ENCODE measurements at regions not wholly inside any gene's neighbourhood (a gene's known extent, or its start where the extent isn't known, plus 50 kb on each side); places are given as distances from the start of the nearest gene placed in this dataset.

DNA sequence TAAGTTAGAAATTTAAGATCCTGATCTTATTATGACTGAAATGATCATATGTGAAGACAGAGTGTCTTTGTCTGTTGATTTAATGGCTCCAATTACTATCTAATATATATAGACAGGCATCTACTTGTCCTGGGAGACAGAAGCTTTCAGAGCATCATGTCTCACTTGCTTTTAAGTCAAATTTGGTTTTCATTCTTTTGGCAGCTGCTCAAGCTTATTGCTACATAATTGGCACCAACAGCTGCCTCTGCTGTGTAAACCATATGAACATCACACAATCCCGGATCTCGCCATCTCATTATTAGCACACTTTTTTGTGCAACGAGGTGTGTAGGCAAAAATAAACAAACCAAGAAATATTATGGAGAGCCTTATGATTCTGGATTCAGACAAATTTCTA, 1717.9 kb downstream of the EFNA5 start:
- TF ChIP-seq GATA3 (IDR thresholded peaks at IDR 0.05; ENCODE audit: low read depth, low read length), result no peak
- TF ChIP-seq GATA2 (IDR thresholded peaks at IDR 0.05; ENCODE audit: low read depth, low read length), result no peak

DNA sequence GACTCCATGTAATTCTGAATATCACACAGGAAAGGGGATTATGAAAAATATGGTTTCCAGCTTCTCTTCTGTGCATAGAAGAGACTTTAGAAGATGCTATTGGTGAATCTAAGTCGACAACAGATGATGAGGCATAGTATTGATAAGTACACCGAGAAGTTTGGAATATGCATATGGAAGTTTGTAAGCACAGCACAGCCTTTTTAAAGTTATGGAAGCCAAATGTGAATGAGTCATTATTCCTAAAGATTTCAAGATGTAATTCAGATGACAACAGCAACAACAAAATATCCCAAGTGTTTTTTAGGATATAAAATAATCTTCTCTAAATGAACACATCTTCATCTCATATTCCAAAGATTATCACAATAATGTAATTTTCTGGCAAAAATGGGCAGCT, 1723.3 kb downstream of the EFNA5 start:
- no peak for TF ChIP-seq GATA3 (IDR thresholded peaks at IDR 0.05; ENCODE audit: low read depth, low read length)
- no peak for TF ChIP-seq GATA2 (IDR thresholded peaks at IDR 0.05; ENCODE audit: low read depth, low read length)

DNA sequence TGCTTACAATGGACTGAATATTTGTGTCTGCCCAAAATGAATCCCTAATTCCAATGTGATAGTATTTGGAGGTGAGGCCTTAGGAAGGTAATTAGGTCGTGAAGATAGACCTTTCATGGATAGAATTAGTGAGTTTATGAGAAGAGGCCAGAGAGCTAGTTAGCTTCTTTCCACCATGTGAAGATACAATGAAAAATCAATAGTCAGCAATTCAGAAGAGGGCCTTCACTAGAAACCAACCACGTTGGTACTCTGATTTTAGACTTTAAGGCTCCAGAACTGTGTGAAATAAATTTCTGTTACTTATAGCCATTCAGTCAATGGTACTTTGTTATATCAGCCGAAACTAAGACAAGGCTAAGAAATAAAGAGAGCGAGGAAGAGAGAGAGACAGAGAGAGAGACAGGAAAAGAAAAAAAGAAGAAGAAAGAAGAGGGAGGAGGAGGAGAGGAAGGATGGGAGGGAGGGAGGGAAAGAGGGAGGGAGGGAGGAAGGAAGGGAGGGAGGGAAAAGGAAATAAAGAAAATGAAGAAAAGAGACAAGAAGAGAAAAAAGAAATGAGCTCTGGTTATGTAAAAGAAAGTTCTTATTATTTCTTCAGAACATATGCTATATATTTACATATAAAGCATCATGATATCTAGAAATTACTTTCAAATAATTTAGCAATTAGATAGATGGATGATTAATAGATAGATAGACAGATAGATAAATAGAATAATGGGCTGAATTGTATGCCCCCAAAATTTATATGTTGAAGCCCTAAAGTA, 1725.3 kb downstream of the EFNA5 start:
- TF ChIP-seq GATA3 (IDR thresholded peaks at IDR 0.05; ENCODE audit: low read depth, low read length) (no peak), GATA2 (IDR thresholded peaks at IDR 0.05; ENCODE audit: low read depth, low read length) (no peak)

DNA sequence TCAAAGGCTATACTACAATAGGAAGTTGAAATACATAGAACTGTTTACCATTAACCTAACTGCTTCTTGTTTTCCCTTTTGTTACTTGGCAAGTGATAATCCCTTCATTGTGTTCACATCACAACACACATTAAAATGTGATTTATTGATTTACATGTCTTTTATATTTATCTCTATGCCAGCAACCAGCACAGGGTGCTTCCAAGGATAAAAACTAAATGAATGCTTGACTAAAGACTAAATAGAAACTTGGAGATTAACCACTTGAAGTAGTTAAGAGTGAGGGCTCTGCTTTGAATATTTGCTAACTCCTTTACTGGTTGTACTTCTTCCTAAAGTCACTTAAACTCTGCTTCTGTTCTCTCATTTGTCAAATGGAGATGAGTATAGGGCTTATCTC, 1730.6 kb downstream of the EFNA5 start:
- TF ChIP-seq GATA3 (IDR thresholded peaks at IDR 0.05; ENCODE audit: low read depth, low read length), result no peak
- no peak for TF ChIP-seq GATA2 (IDR thresholded peaks at IDR 0.05; ENCODE audit: low read depth, low read length)

DNA sequence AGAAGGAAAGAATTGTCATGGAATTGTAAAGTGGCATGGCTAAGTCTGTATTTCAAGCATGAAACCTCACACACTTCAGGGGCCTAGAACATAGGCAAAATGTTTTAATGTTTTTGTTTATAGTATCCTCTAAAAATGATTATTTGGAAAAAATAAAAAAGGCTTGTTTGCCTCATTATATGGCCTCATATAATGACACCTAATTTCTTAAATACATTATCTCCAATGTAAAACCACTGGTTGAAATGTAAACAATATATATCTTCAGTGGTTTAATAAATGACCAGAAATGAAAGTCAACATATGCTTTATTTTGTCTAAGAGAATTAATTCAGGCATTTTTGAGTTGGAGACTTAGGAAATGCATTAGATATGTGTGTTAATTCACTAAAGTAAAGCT, 1736.6 kb downstream of the EFNA5 start:
- TF ChIP-seq GATA2 (IDR thresholded peaks at IDR 0.05; ENCODE audit: low read depth, low read length) (no peak), GATA3 (IDR thresholded peaks at IDR 0.05; ENCODE audit: low read depth, low read length) (no peak)

DNA sequence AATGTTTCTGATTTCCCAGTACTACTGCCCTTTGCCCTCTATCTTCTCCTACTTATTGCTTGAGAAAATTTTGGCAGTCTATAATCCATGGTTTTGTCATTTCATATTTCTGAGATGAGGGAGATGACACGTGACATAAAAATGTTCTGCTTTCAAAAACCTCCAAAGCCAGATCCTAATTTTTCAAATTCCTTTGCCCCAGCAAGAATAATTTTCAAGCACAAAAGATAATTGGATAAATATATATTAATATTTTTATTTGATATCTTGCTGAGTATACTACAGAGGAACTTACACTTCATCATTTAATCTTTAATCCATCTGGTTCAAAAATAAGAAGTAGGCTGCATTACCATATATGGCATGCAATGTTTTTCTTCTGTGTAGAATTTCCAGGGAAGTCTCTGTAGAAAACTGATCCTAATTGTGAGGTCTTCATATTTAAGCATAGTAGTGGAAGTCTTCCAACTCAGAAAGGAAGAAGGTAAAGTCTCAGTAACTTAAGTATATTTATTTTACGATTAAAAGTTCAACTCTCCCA, 1738.8 kb downstream of the EFNA5 start:
- TF ChIP-seq GATA2 (IDR thresholded peaks at IDR 0.05; ENCODE audit: low read depth, low read length), result no peak
- no peak for TF ChIP-seq GATA3 (IDR thresholded peaks at IDR 0.05; ENCODE audit: low read depth, low read length)

DNA sequence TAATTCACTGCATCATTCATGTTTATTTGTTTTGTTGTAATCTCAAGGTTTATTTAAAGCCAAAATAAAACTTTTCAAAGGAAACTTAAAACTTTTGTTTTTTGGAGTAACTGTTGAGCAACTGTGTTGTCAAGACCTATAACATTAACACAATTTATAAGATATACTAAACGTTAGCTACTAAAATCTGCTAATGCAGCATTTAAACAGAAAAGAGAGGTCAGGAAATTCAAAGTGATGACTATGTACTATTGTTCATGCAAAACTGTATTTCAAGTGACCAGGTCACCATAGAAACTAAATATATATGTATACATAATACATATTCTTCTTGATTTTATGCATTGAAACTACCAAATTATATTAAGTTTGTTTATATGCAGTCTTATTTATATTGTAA, 1740.9 kb downstream of the EFNA5 start:
- no peak for TF ChIP-seq GATA2 (IDR thresholded peaks at IDR 0.05; ENCODE audit: low read depth, low read length)
- TF ChIP-seq GATA3 (IDR thresholded peaks at IDR 0.05; ENCODE audit: low read depth, low read length), result no peak

DNA sequence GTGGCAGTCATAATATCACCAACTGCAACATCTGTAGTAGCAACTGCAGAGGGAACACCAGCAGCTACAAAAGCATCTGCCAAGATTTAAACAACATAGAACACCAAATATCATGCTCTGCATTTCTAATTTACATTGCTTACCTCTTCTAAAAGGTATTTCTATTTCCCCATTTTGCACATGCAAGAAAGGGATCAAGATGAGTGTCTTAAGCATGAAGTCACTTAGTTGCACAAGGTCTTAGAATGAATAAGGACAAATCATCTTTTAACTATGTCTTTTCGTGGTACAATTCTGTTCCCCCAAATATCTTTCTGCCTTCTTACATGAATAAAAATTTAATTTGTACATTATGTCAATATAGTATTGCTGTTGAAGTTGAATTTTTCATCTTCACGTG, 1746.4 kb downstream of the EFNA5 start:
- TF ChIP-seq GATA3 (IDR thresholded peaks at IDR 0.05; ENCODE audit: low read depth, low read length) (no peak), GATA2 (IDR thresholded peaks at IDR 0.05; ENCODE audit: low read depth, low read length) (no peak)

DNA sequence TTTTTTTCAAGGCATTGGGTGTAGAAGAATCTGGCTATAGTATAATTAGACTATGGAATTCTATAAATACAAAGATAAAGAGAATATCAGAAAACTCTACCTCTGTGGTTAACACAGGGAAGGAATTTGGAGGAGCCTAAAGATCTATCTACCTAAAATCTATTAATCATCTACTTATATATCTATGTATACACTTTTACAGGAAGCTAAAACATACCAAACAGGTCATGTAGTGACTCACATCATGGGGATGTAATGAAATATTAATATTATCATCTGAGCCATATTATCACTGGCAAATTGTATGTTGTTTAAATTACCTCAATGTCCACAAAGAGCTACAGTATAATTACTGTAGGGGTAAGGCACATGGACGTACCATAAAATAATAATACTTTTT, 1748.2 kb downstream of the EFNA5 start:
- TF ChIP-seq GATA3 (IDR thresholded peaks at IDR 0.05; ENCODE audit: low read depth, low read length) (no peak), GATA2 (IDR thresholded peaks at IDR 0.05; ENCODE audit: low read depth, low read length) (no peak)

DNA sequence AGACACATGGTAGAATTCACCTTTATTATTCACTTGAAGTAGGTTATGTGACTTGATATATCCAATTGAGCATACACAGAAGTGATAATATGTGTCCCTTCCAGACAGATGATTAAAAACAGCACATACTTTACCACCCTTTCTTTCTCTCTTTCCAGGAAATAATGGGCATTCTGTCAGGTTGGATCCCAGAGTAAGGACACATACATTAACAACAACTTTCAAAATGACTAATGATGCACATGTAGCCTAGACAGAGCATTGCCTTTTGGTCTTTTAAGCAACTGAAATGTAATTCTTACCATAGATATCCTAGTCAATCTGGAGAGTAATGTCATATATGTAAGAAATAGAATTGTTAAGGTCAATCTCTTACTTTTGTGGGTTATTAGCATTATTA, 1748.7 kb downstream of the EFNA5 start:
- TF ChIP-seq GATA2 (IDR thresholded peaks at IDR 0.05; ENCODE audit: low read depth, low read length) (no peak), GATA3 (IDR thresholded peaks at IDR 0.05; ENCODE audit: low read depth, low read length) (no peak)

DNA sequence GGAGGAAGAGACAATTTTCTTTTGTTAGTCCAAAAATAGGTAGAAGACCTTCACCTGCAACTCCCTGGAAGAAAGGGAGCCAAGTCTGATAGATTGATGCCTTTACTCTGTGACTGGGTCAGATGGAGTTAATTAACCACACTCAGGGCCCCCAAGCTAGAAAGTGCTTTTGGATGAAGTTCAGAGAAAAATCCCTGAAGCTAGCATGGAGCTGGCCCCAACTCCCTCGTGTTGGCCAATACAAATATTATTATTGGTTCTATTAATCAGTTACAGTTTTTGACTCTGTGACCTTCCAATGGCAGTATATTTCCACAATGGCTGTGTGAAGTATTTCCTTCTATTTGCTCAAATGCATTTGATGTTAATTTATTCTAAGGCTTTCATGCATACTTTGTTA, 1753.5 kb downstream of the EFNA5 start:
- TF ChIP-seq GATA2 (IDR thresholded peaks at IDR 0.05; ENCODE audit: low read depth, low read length) (no peak), GATA3 (IDR thresholded peaks at IDR 0.05; ENCODE audit: low read depth, low read length) (no peak)

DNA sequence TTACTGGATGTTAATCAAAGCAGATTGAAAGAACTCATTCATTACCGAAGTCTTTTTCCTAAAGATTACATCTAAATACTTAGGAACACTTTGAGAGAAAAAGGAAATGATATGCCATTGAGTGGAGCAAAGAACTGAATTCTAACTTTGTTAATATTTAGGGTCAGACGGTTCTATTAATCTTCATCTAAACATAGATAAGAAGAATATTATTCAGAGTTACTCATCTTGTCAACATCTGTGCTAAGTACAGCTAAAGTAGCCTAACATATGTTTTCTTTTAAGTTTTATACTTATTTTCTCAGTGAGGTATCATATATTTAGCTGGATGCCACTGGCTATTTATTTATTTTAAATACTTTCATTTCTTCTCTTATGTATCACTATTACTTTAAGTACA, 1763.7 kb downstream of the EFNA5 start:
- TF ChIP-seq GATA3 (IDR thresholded peaks at IDR 0.05; ENCODE audit: low read depth, low read length), result no peak
- TF ChIP-seq GATA2 (IDR thresholded peaks at IDR 0.05; ENCODE audit: low read depth, low read length), result no peak

DNA sequence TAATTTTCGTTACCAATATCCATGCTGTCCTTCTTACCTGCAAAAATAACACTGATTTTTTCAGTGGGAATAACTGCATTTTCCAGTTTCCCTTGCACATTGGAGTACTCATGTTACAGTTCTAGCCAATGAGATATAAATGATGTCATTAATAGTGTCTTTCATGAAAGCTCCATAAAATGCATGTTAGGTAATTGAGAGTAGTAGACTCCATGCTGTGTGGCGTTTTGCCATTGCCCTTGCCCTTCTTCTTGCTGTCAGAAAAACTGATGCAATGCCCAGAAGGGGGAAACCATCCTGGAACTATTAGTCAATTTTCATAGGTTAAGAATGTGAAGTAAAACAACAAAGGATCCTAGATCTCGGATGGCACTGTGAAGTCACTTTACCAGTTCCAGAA, 1765.3 kb downstream of the EFNA5 start:
- TF ChIP-seq GATA3 (IDR thresholded peaks at IDR 0.05; ENCODE audit: low read depth, low read length) (no peak), GATA2 (IDR thresholded peaks at IDR 0.05; ENCODE audit: low read depth, low read length) (no peak)

DNA sequence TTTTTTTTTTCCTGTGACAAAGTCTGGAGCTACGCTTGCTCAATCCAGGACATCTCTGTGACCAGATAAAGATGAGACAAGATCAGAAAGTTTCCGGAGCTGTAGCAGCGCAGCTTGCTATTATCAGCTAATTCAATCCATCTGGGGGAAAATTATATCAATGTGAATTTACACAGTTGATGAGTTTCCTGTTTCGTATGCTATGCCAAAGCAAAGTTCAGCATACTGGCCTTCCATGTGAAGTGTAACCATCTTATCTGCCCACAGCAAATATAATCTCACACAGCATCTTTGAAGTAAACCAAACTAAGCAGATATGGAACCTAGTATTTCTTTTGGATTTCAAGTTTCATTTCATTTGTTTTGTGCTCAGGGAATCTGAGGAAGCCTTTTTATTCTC, 1767.7 kb downstream of the EFNA5 start:
- peak; percentile 99 for TF ChIP-seq GATA3 (IDR thresholded peaks at IDR 0.05; ENCODE audit: low read depth, low read length)
- peak; percentile 98 for TF ChIP-seq GATA2 (IDR thresholded peaks at IDR 0.05; ENCODE audit: low read depth, low read length)

DNA sequence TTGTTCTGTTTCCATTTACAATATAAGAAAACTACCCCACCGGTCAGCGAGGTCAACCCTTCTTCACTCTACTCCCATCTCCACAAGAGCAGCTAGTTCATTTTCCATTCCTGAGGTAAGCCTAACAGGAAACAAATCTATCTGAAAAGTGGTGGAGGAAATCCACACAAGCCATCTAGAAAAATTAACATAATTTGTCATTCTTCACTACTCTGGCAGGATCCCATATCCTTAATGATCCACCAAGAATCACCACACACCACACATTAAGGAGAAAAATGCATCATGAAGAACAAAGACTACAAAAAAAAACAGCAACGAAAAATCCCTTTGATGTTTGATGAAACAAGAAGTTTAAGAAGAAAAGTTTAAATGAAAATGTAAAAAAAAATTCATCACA, 1771.0 kb downstream of the EFNA5 start:
- TF ChIP-seq GATA2 (IDR thresholded peaks at IDR 0.05; ENCODE audit: low read depth, low read length), result no peak
- no peak for TF ChIP-seq GATA3 (IDR thresholded peaks at IDR 0.05; ENCODE audit: low read depth, low read length)
